ENCODE measurements at regions not wholly inside any gene's neighbourhood (a gene's known extent, or its start where the extent isn't known, plus 50 kb on each side); places are given as distances from the start of the nearest gene placed in this dataset.
"Not testable (repeated sequence)": the region's sequence is repeated elsewhere in the genome, so short reads cannot be mapped to it uniquely, and the experiment has no call there.

GRCh38 chr6:121544691-121545090, 109.2 kb downstream of the GJA1 start:
- 67 to 70% methylated on average over 4 of the region's 4 CpGs for WGBS, 2 donors
- H3K27ac ChIP-seq = no peak overlapping the region
- H3K27me3 ChIP-seq = no peaks in the 10 kb centered on the region
- no peaks in the 10 kb centered on the region for H3K36me3 ChIP-seq
- TF ChIP-seq EP300 (IDR thresholded peaks at IDR 0.05) (no peak), POLR2A (IDR thresholded peaks at IDR 0.05) (no peak), CTCF (IDR thresholded peaks at IDR 0.05) (no peak)
- no peak for DNase-seq (ENCODE audit: low spot score in 2 of 2)
- no peaks in the 10 kb centered on the region for H3K9me3 ChIP-seq
- H3K4me1 ChIP-seq = peaks cover 0 to 5% (median under 1%) of the 10 kb centered on the region in 4 donors
- H3K4me3 ChIP-seq = no peak overlapping the region

GRCh38 chr6:121548131-121548530, 112.7 kb downstream of the GJA1 start:
- no peaks in the 10 kb centered on the region for H3K9me3 ChIP-seq
- H3K4me1 ChIP-seq = peaks cover 0 to 5% (median 2%) of the 10 kb centered on the region in 4 donors
- no peak for DNase-seq (ENCODE audit: low spot score in 2 of 2)
- no peak overlapping the region for H3K4me3 ChIP-seq
- WGBS, 2 donors = 24 to 32% methylated on average over 3 of the region's 3 CpGs
- H3K27me3 ChIP-seq = no peaks in the 10 kb centered on the region
- H3K36me3 ChIP-seq = no peaks in the 10 kb centered on the region
- TF ChIP-seq EP300 (IDR thresholded peaks at IDR 0.05) = no peak
- TF ChIP-seq CTCF (IDR thresholded peaks at IDR 0.05) = no peak
- no peak for TF ChIP-seq POLR2A (IDR thresholded peaks at IDR 0.05)
- no peak overlapping the region for H3K27ac ChIP-seq

- Histone ChIP-seq H3K27ac (no peak overlapping the region), H3K27me3 (no peaks in the 10 kb centered on the region), H3K4me3 (no peak overlapping the region), H3K36me3 (no peaks in the 10 kb centered on the region), H3K9me3 (no peaks in the 10 kb centered on the region), H3K4me1 (peaks cover 0 to 5% (median 2%) of the 10 kb centered on the region in 4 donors)
- TF ChIP-seq POLR2A (IDR thresholded peaks at IDR 0.05) (no peak), CTCF (IDR thresholded peaks at IDR 0.05) (no peak), EP300 (IDR thresholded peaks at IDR 0.05) (no peak)
- 27 to 28% methylated on average over 3 of the region's 3 CpGs for WGBS, 2 donors
- DNase-seq (ENCODE audit: low spot score in 2 of 2) = no peak
Measured at GRCh38 chr6:121549736-121550135, 114.3 kb downstream of the GJA1 start.

- DNase-seq (ENCODE audit: low spot score in 2 of 2) = no peak
- no peak overlapping the region for H3K27ac ChIP-seq
- H3K4me1 ChIP-seq = peaks cover 0 to 5% (median 2%) of the 10 kb centered on the region in 4 donors
- H3K9me3 ChIP-seq = no peaks in the 10 kb centered on the region
- WGBS, 2 donors = 93 to 97% methylated on average over 3 of the region's 3 CpGs
- H3K27me3 ChIP-seq = no peaks in the 10 kb centered on the region
- no peak overlapping the region for H3K4me3 ChIP-seq
- TF ChIP-seq POLR2A (IDR thresholded peaks at IDR 0.05) (no peak), EP300 (IDR thresholded peaks at IDR 0.05) (no peak), CTCF (IDR thresholded peaks at IDR 0.05) (no peak)
- H3K36me3 ChIP-seq = no peaks in the 10 kb centered on the region
Measured at GRCh38 chr6:121550491-121551010, 115.1 kb downstream of the GJA1 start.

- 92 to 95% methylated on average over 4 of the region's 4 CpGs for WGBS, 2 donors
- TF ChIP-seq CTCF (IDR thresholded peaks at IDR 0.05) (no peak), EP300 (IDR thresholded peaks at IDR 0.05) (no peak)
- no peaks in the 10 kb centered on the region for H3K9me3 ChIP-seq
Measured at GRCh38 chr6:121555201-121555600, 119.8 kb downstream of the GJA1 start.

GRCh38 chr6:121556149-121556548, 120.7 kb downstream of the GJA1 start:
- not testable (repeated sequence) for H3K27me3 ChIP-seq; H3K9me3 ChIP-seq; DNase-seq (ENCODE audit: low spot score in 2 of 2); H3K4me1 ChIP-seq; H3K4me3 ChIP-seq; H3K27ac ChIP-seq; H3K36me3 ChIP-seq
- WGBS, 2 donors = 94 to 97% methylated on average over 3 of the region's 3 CpGs

More at GRCh38 chr6:121555201-121555600, 119.8 kb downstream of the GJA1 start:
- Histone ChIP-seq H3K27me3 (no peaks in the 10 kb centered on the region), H3K4me1 (no peaks in the 10 kb centered on the region), H3K4me3 (no peak overlapping the region), H3K27ac (no peak overlapping the region), H3K36me3 (no peaks in the 10 kb centered on the region)
- DNase-seq (ENCODE audit: low spot score in 2 of 2) = no peak

All from tibial nerve (tissue), 4 donors.